Heart left ventricle (tissue), 16 donors: ENCODE measurements at regions not wholly inside any gene's neighbourhood (a gene's known extent, or its start where the extent isn't known, plus 50 kb on each side); places are given as distances from the start of the nearest gene placed in this dataset.
A peak's percentile ranks its signal among the peaks of the same experiment; 100 is the strongest.

Experiments
- ATAC-seq, 4 donors: fragments of 200-7000 bp; cut with Tn5 transposase; one replicate each; pipeline ENCODE4 v1.9.1; 2020 to 2022; ENCODE audit warnings: moderate library complexity in 4 of 4, mild to moderate bottlenecking in 3 of 4, moderate number of reproducible peaks in 1 of 4
- DNase-seq, 5 donors: peaks; one replicate each; pipeline ENCODE4 v3.0.0-alpha.2; 2020
- H3K27ac ChIP-seq, 12 donors: fragments of 200-600 bp; sonication (generic) in 4 of 12; one replicate each; pipeline versions ENCODE4 v1.5.0 to v1.8.0; 2016 to 2022; ENCODE audit warnings: mild to moderate bottlenecking in 2 of 12
- H3K27me3 ChIP-seq, 9 donors: fragments of 200-600 bp; sonication (generic) in 2 of 9; one replicate each; pipeline versions ENCODE4 v1.5.1 to v1.8.0; 2016 to 2022; ENCODE audit warnings: mild to moderate bottlenecking in 3 of 9
- H3K36me3 ChIP-seq, 9 donors: fragments of 200-600 bp; sonication (generic) in 2 of 9; one replicate each; pipeline versions ENCODE4 v1.5.0 to v1.8.0; 2018 to 2022; ENCODE audit warnings: mild to moderate bottlenecking in 2 of 9
- H3K4me1 ChIP-seq, 12 donors: fragments of 200-600 bp; sonication (generic) in 4 of 12; one replicate each; pipeline versions ENCODE4 v1.5.0 to v1.8.0; 2016 to 2022; ENCODE audit warnings: mild to moderate bottlenecking in 3 of 12
- H3K4me3 ChIP-seq, 12 donors: fragments of 200-600 bp; sonication (generic) in 4 of 12; one replicate each; pipeline versions ENCODE4 v1.5.0 to v1.8.0; 2017 to 2022; ENCODE audit warnings: mild to moderate bottlenecking in 9 of 12, moderate library complexity in 4 of 12
- H3K9me3 ChIP-seq, 12 donors: fragments of 200-600 bp; sonication (generic) in 4 of 12; one replicate each; pipeline versions ENCODE4 v1.5.0 to v1.8.0; 2016 to 2022; ENCODE audit warnings: mild to moderate bottlenecking in 1 of 12
- POLR2A ChIP-seq, 2 donors: fragments of 450-650 bp; IDR thresholded peaks; one replicate each; pipeline ENCODE4 v1.6.1; 2017; ENCODE audit warnings: antibody characterized with exemption in 2 of 2, mild to moderate bottlenecking in 2 of 2, moderate library complexity in 2 of 2
- WGBS, 4 donors: extraction: QIAGEN DNeasy Blood & Tissue Kit in 2 of 4; methylation state at CpG; one replicate each; pipeline versions ENCODE4 v1.1.5 to v1.1.7; 2013 to 2018; 5-methylcytosine and 5-hydroxymethylcytosine counted together
- intact Hi-C, 10 donors: fragments of 100-400 bp; cut with DNase I; formaldehyde crosslinking; loops; one replicate each; pipeline versions ENCODE4 v1.11.1 to v1.14.2; 2022
- TF ChIP-seq, protein P1 (sequence below), 12 donors: fragments of 200-600 bp; sonication (generic) in 4 of 12; IDR thresholded peaks; one replicate each; pipeline versions ENCODE4 v1.5.0 to v1.8.0; 2018 to 2022; ENCODE audit warnings: antibody characterized with exemption in 12 of 12, mild to moderate bottlenecking in 5 of 12
- donor health status: ischemic (EF 13 %, LVEDD 7.1; RV severe dilation, severe dysfunction).
- donor health status: healthy with polysubstance abuse.
- donor health status: DM: no; HTN: yes; CAD: no.
- donor health status: DM: no; HTN: no; CAD: no.
- donor health status: ischemic (EF 25% LVEDD 6.9; RV normal size, moderate dysfunction).
- donor health status: ischemic (EF 25% LVEDD 5.7; RV mildly dilated, moderate dysfunction).
- donor health status: healthy.
- donor health status: DM: yes; HTN: yes; CAD: no.
- donor health status: ischemic (EF 35%, LVEDD 5.7; RV mildly dilated, moderate dysfunction).
- donor health status: nonischemic (EF 11% LVEDD 7.7; RV severe dilation, severe dysfunction).
- donor health status: DM: yes; HTN: yes; CAD: no.
- donor health status: PGD.
- donor health status: ischemic (EF 29% LVEDD 5.4; RV normal size, mild dysfunction).
- donor health status: nonischemic (EF 23%, LVEDD 6.1; RV moderate dilation, normal function).

DNA sequence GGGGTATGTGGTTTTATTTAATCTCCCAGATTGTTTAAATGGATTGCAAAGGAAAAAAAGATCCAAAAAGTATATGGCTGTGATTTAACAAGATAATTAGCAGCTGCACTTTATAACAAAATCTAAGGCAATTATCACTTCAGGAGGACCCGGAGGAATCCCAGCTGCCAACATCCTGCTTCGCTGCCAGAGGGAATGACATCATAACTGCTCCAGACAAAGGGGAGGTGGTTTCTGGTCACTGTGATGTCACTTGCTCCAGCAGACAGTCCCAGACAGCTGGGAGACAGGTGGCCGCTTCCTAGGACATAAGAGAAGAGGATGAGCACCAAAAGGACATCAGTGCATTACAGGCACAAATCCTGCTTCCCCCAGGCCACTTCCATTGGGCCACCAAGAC is 371.0 kb downstream of the BCOR start:
- ATAC-seq (peak; percentile 22 to 60 (median 43)), DNase-seq (peak in 4 of 5 donors; percentile 44 to 69 (median 56))
- intact Hi-C loops = loop anchor here in 2 of 10 donors (10.0 kb wide), 3 partner anchors 72 to 748 kb away; no protein-coding TSS in a partner anchor
- Histone ChIP-seq H3K27ac (peak overlapping the region in 3 of 12 donors; percentile 32 to 59 (median 52)), H3K36me3 (no peaks in the 10 kb centered on the region), H3K9me3 (peaks cover 0 to 8% (median 0%) of the 10 kb centered on the region in 12 donors), H3K27me3 (peaks cover 0 to 38% (median 0%) of the 10 kb centered on the region in 9 donors), H3K4me3 (no peak overlapping the region), H3K4me1 (peaks cover 0 to 25% (median 8%) of the 10 kb centered on the region in 12 donors)
- WGBS, 4 donors = 45 to 52% (median 49%) methylated on average over 3 of the region's 3 CpGs
- TF ChIP-seq, protein P1, sequence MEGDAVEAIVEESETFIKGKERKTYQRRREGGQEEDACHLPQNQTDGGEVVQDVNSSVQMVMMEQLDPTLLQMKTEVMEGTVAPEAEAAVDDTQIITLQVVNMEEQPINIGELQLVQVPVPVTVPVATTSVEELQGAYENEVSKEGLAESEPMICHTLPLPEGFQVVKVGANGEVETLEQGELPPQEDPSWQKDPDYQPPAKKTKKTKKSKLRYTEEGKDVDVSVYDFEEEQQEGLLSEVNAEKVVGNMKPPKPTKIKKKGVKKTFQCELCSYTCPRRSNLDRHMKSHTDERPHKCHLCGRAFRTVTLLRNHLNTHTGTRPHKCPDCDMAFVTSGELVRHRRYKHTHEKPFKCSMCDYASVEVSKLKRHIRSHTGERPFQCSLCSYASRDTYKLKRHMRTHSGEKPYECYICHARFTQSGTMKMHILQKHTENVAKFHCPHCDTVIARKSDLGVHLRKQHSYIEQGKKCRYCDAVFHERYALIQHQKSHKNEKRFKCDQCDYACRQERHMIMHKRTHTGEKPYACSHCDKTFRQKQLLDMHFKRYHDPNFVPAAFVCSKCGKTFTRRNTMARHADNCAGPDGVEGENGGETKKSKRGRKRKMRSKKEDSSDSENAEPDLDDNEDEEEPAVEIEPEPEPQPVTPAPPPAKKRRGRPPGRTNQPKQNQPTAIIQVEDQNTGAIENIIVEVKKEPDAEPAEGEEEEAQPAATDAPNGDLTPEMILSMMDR (IDR thresholded peaks at IDR 0.05) = no peak
- no peak for TF ChIP-seq POLR2A (IDR thresholded peaks at IDR 0.05)

DNA sequence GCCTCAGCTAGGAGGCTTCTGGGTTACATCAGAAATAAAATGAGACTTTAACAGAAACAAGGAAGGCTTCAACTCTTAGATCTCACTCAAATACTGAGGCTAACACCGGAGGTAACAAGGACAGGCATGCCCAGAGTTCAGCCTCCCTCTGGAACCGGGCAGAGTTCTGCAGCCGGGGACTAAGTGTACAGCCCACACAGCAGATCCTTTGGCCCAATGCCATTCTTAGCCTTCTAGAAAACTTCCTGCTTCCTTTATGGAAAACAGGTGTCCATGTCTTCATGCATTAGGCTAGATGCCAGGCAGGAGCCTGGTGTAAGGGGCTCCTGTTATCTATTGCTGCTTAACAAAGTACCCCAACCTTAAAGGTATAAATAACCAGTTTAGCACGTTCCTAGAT is 369.7 kb downstream of the BCOR start:
- ATAC-seq (peak in 1 of 4 donors; percentile 47), DNase-seq (peak in 1 of 5 donors; percentile 40)
- 22 to 47% (median 36%) methylated on average over 4 of the region's 4 CpGs for WGBS, 4 donors
- Histone ChIP-seq H3K4me1 (peaks cover 0 to 21% (median 7%) of the 10 kb centered on the region in 12 donors), H3K9me3 (peaks cover 0 to 8% (median 0%) of the 10 kb centered on the region in 12 donors), H3K36me3 (no peaks in the 10 kb centered on the region), H3K27me3 (peaks cover 0 to 32% (median 0%) of the 10 kb centered on the region in 9 donors), H3K27ac (peak overlapping the region in 4 of 12 donors; percentile 2 to 59 (median 10)), H3K4me3 (no peak overlapping the region)
- TF ChIP-seq POLR2A (IDR thresholded peaks at IDR 0.05) = no peak
- TF ChIP-seq, protein P1 (IDR thresholded peaks at IDR 0.05) = no peak
- intact Hi-C loops = loop anchor here in 2 of 10 donors (10.0 kb wide), 3 partner anchors 73 to 747 kb away; no protein-coding TSS in a partner anchor

DNA sequence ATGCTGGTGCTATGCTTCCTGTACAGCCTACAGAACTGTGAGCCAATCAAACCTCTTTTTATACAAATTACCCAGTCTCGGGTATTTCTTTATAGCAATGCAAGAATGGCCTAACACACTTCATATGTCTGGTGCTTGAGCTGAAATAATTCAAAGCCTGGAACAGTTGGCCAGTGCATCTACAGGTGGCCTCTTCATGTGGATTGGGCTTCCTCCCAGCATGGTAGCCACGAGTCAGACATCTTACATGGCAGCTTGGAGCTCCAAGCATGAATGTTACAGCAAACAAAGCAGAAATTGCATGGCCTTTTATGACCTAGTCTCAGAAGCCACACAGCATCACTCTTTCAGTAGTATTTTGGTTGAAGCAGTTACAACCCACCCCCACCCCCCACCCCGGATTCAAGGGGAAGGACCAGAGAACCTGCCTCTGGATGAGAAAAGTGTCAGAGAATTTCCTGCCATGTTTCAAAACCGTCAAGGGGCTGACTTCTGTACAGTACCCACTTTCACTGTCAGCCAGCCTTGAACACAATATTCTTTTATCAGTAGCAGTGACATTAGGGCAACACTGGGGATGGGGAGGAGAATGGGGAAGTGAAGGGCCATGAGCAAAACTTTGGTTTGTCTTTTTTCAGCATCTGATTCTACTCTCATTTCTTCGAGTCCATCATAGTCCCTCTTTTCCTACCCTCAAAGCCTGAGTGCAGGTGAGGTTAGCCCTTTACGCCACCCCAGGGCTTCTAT is 368.7 kb downstream of the BCOR start:
- peaks cover 0 to 21% (median 7%) of the 10 kb centered on the region in 12 donors for H3K4me1 ChIP-seq
- WGBS, 4 donors = 75 to 95% (median 86%) methylated on average over 6 of the region's 6 CpGs
- H3K36me3 ChIP-seq = no peaks in the 10 kb centered on the region
- peaks cover 0 to 30% (median 0%) of the 10 kb centered on the region in 9 donors for H3K27me3 ChIP-seq
- no peak for TF ChIP-seq POLR2A (IDR thresholded peaks at IDR 0.05)
- TF ChIP-seq, protein P1 (IDR thresholded peaks at IDR 0.05) = no peak
- intact Hi-C loops = loop anchor here in 2 of 10 donors (10.0 kb wide), 3 partner anchors 74 to 746 kb away; no protein-coding TSS in a partner anchor
- ATAC-seq = no peak
- no peak for DNase-seq
- no peak overlapping the region for H3K4me3 ChIP-seq
- H3K27ac ChIP-seq = no peak overlapping the region
- peaks cover 0 to 8% (median 0%) of the 10 kb centered on the region in 12 donors for H3K9me3 ChIP-seq

DNA sequence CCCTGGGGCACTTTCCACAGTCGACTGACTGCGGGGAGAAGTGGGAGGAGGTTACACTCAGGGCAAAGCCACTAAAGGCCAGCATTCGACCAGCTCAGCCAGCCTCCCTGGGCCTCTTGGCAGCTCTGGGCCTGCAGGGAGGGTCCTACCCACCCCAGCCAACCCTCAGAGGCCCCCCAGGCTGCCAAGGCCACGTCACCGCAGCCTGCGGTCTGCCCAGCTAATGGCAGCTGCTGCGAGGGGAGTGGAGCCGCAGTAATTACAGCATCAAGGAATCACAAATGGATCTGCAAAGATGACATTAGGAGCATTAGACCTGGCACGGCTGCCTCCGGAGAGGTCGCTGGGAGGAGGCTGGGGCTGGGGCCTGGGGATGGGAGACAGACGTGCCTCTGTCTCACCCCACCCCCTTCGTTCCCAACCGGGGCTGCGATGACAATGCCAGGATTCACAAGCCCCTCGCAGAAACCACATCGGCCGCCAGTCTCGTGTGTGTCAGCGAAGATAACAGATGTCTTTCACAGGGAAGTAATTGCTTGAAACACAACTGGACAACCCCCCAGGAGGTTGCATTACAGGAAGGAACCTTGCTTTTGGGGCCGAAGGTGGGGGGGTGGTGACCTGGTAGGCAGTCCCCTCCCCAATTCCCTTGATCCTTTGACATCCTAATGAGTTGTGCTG is 367.6 kb downstream of the BCOR start:
- WGBS, 4 donors = 55 to 64% (median 61%) methylated on average over 10 to 21 of the region's 21 CpGs
- Histone ChIP-seq H3K4me1 (peaks cover 0 to 22% (median 7%) of the 10 kb centered on the region in 12 donors), H3K4me3 (no peak overlapping the region), H3K9me3 (peaks cover 0 to 8% (median 0%) of the 10 kb centered on the region in 12 donors), H3K27me3 (peaks cover 0 to 35% (median 0%) of the 10 kb centered on the region in 9 donors), H3K36me3 (no peaks in the 10 kb centered on the region), H3K27ac (no peak overlapping the region)
- no peak for ATAC-seq
- TF ChIP-seq, protein P1 (IDR thresholded peaks at IDR 0.05) = no peak
- TF ChIP-seq POLR2A (IDR thresholded peaks at IDR 0.05) = no peak
- intact Hi-C loops = loop anchor here (5.0 to 10.0 kb wide), 14 partner anchors 75 to 745 kb away; partner anchors contain the start of gene BCOR (in 2 of the 10)
- peak in 1 of 5 donors; percentile 29 for DNase-seq
